ENCODE measurements at regions not wholly inside any gene's neighbourhood (a gene's known extent, or its start where the extent isn't known, plus 50 kb on each side); places are given as distances from the start of the nearest gene placed in this dataset.

GRCh38 chr14:96690713-96691383 is 106.3 kb upstream of the VRK1 start:
- H3K27ac ChIP-seq (ENCODE audit: extremely low read depth, low read depth, low read length): no peak overlapping the region
- no peak overlapping the region for H3K4me3 ChIP-seq (ENCODE audit: low read depth, low read length)
- H3K9me3 ChIP-seq (ENCODE audit: control insufficient read depth, insufficient read depth, low read depth, low read length): no peaks in the 10 kb centered on the region
- ChIA-PET CTCF (interaction anchor here (0.6 kb wide), 1 partner anchor 27 kb away, joined by 4 read pairs; no protein-coding TSS in a partner anchor), POLR2A (interaction anchor here (0.7 kb wide), 1 partner anchor 11 kb away, joined by 9 read pairs; no protein-coding TSS in a partner anchor)
- no peaks in the 10 kb centered on the region for H3K4me1 ChIP-seq (ENCODE audit: control insufficient read depth, insufficient read depth, low read length)
- no peaks in the 10 kb centered on the region for H3K36me3 ChIP-seq (ENCODE audit: control insufficient read depth in 2 of 2, insufficient read depth in 1 of 2, low read length in 2 of 2)
- no peak for TF ChIP-seq ZNF670 (tag by site-specific recombination; IDR thresholded peaks at IDR 0.05; ENCODE audit: low read depth)
- no peak for TF ChIP-seq ZNF16 (tag by site-specific recombination; IDR thresholded peaks at IDR 0.05; ENCODE audit: low read depth)
- no peak for TF ChIP-seq ZNF214 (tag by site-specific recombination; IDR thresholded peaks at IDR 0.05; ENCODE audit: borderline replicate concordance)
- TF ChIP-seq ZSCAN23 (tag by site-specific recombination; IDR thresholded peaks at IDR 0.05): no peak
- no peak for TF ChIP-seq ZNF175 (tag by site-specific recombination; IDR thresholded peaks at IDR 0.05)

DNA sequence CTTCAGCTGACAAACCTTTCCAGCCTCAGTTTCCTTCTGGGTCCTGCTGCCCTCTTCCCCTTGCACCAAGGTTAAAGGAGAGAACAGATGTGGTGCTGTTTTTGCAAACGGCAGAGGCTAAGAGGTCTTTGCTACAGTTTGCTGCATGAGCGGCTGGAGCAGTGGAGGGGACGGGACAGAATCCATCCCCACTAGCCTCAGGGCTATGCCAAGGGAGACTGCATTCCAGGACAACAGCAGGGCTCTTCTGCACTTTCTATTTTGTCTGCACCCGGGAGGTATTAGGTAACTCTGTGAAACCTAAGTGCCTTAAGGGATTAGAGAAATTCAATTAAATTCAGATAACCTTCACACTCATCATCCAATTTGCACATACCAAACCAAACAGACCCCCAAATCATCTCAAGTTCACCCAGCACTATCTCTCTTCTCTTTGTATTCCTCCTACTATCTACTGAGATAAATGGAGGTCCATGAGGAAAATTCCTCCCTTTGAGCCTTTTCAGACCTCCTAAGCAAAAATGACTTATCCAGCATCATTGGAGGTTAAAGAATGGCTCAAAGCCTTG is 103.8 kb upstream of the VRK1 start:
- H3K27ac ChIP-seq (ENCODE audit: extremely low read depth, low read depth, low read length): no peak overlapping the region
- no peaks in the 10 kb centered on the region for H3K9me3 ChIP-seq (ENCODE audit: control insufficient read depth, insufficient read depth, low read depth, low read length)
- TF ChIP-seq ZNF529 (tag by site-specific recombination; IDR thresholded peaks at IDR 0.05; ENCODE audit: insufficient replicate concordance) (no peak), HIC1 (tag by site-specific recombination; IDR thresholded peaks at IDR 0.05) (no peak), ZNF521 (tag by site-specific recombination; IDR thresholded peaks at IDR 0.05) (no peak), ZNF214 (tag by site-specific recombination; IDR thresholded peaks at IDR 0.05; ENCODE audit: borderline replicate concordance) (no peak), ZSCAN30 (tag by site-specific recombination; IDR thresholded peaks at IDR 0.05) (no peak), KLF16 (tag by site-specific recombination; IDR thresholded peaks at IDR 0.05) (no peak)
- TF ChIP-seq, protein P1, sequence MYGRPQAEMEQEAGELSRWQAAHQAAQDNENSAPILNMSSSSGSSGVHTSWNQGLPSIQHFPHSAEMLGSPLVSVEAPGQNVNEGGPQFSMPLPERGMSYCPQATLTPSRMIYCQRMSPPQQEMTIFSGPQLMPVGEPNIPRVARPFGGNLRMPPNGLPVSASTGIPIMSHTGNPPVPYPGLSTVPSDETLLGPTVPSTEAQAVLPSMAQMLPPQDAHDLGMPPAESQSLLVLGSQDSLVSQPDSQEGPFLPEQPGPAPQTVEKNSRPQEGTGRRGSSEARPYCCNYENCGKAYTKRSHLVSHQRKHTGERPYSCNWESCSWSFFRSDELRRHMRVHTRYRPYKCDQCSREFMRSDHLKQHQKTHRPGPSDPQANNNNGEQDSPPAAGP (tag by site-specific recombination; IDR thresholded peaks at IDR 0.05): no peak
- no peaks in the 10 kb centered on the region for H3K36me3 ChIP-seq (ENCODE audit: control insufficient read depth in 2 of 2, insufficient read depth in 1 of 2, low read length in 2 of 2)
- no peak overlapping the region for H3K4me3 ChIP-seq (ENCODE audit: low read depth, low read length)
- POLR2A ChIA-PET: no interaction called here
- no peaks in the 10 kb centered on the region for H3K4me1 ChIP-seq (ENCODE audit: control insufficient read depth, insufficient read depth, low read length)
- CTCF ChIA-PET: no interaction called here

GRCh38 chr14:96693987-96694386 is 103.2 kb upstream of the VRK1 start:
- Histone ChIP-seq H3K27ac (ENCODE audit: extremely low read depth, low read depth, low read length) (no peak overlapping the region), H3K4me3 (ENCODE audit: low read depth, low read length) (no peak overlapping the region), H3K36me3 (ENCODE audit: control insufficient read depth in 2 of 2, insufficient read depth in 1 of 2, low read length in 2 of 2) (no peaks in the 10 kb centered on the region), H3K4me1 (ENCODE audit: control insufficient read depth, insufficient read depth, low read length) (no peaks in the 10 kb centered on the region), H3K9me3 (ENCODE audit: control insufficient read depth, insufficient read depth, low read depth, low read length) (no peaks in the 10 kb centered on the region)
- ChIA-PET CTCF (no interaction called here), POLR2A (no interaction called here)
- TF ChIP-seq ZNF26 (tag by site-specific recombination; IDR thresholded peaks at IDR 0.05): no peak
- TF ChIP-seq, protein P2, sequence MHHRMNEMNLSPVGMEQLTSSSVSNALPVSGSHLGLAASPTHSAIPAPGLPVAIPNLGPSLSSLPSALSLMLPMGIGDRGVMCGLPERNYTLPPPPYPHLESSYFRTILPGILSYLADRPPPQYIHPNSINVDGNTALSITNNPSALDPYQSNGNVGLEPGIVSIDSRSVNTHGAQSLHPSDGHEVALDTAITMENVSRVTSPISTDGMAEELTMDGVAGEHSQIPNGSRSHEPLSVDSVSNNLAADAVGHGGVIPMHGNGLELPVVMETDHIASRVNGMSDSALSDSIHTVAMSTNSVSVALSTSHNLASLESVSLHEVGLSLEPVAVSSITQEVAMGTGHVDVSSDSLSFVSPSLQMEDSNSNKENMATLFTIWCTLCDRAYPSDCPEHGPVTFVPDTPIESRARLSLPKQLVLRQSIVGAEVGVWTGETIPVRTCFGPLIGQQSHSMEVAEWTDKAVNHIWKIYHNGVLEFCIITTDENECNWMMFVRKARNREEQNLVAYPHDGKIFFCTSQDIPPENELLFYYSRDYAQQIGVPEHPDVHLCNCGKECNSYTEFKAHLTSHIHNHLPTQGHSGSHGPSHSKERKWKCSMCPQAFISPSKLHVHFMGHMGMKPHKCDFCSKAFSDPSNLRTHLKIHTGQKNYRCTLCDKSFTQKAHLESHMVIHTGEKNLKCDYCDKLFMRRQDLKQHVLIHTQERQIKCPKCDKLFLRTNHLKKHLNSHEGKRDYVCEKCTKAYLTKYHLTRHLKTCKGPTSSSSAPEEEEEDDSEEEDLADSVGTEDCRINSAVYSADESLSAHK (tag by site-specific recombination; IDR thresholded peaks at IDR 0.05): no peak
- no peak for TF ChIP-seq ZNF518A (tag by site-specific recombination; conservative IDR thresholded peaks at IDR 0.05; ENCODE audit: low read depth)
- TF ChIP-seq, protein P3, sequence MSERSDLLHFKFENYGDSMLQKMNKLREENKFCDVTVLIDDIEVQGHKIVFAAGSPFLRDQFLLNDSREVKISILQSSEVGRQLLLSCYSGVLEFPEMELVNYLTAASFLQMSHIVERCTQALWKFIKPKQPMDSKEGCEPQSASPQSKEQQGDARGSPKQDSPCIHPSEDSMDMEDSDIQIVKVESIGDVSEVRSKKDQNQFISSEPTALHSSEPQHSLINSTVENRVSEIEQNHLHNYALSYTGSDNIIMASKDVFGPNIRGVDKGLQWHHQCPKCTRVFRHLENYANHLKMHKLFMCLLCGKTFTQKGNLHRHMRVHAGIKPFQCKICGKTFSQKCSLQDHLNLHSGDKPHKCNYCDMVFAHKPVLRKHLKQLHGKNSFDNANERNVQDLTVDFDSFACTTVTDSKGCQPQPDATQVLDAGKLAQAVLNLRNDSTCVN (tag by site-specific recombination; optimal IDR thresholded peaks at IDR 0.05): no peak
- no peak for TF ChIP-seq ZNF404 (tag by site-specific recombination; IDR thresholded peaks at IDR 0.05)
